ENCODE measurements at regions not wholly inside any gene's neighbourhood (a gene's known extent, or its start where the extent isn't known, plus 50 kb on each side); places are given as distances from the start of the nearest gene placed in this dataset.
A peak's percentile ranks its signal among the peaks of the same experiment; 100 is the strongest.
"Not testable (repeated sequence)": the region's sequence is repeated elsewhere in the genome, so short reads cannot be mapped to it uniquely, and the experiment has no call there.

DNA sequence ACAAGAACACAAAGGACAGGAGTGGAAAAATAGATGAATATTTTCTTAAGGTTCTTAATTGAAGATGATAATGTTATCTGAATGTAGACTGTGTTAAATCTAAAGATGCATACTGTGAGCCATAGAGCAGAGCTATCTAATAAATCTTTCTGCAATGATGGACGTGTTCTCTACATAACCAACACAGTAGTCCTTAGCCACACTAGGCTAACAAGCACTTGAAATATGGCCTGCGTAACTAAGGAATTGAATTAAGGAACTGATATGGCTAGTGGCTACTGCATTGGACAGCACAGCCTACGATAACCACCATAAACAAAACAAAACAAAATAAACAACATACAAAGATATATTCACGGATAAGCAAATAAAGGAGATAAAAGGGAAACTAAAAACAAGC lies 181.3 kb downstream of the LYPLAL1 start:
- no peak for DNase-seq (ENCODE audit: low read depth in 2 of 2)

DNA sequence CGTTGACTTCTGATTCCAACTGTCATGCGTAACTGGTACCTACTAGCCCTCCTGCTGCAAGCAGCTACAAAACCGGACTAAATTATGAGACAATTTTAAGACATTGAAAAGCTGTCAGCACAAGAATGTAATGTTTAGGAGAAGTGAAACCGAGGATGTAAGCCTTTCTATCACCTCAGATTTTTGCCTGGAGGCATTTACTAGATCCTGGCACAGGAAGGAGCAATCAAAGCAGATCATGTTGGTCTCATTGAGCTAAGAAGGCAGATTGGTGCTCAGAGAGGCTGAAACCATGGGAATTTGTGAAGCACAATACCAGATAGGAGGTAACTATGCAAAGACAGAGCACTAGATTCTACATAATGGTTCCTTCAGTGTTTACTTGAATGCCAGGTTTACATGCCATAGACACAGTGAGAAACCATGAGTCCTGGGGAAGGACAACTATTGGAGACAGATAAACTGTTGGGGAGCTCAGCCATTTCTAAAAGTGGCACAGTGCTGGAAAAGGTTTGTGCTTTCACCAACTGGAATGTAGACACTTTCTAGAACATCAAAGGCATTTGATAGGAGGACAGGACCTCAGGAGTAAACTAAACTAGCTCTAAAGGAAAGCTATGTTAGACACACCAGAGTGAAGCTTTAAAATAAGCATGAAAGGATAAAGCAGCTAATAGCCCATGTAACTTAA lies 179.4 kb downstream of the LYPLAL1 start:
- no peak for DNase-seq (ENCODE audit: low read depth in 2 of 2)

DNA sequence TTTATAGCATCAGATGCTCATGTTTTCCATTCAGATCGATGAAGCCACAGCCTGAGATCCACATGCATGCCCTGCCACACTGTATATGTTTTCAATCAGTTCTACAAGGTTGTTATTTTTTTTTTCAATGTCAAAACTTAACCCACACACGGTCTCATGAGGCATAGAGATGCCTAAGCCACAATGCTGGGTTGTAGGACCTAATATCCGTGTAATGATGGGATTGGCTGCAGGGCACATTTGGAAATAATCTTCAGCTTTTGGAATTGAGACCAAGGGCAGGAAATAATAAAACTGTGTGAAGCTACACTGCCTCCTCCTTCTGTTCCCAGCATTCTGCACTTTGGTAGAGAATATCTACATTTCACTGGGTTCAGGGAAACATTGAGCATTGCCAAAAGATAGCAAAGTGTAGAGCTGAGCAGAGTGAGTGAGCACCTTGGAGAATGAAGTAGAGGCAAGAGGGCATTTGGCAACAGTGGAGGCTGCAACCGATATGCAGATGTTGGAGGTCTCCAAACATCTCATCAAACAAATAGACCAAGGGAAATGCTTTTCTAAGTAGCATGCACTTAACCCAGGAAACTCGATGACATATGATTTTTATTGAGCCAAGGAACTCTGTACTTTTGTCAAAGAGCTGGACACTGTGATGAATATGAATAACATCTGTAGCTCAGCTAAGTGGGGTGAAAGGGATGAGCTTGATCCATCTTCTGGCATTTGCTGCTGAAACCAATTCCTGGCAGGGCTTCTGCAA lies 176.7 kb downstream of the LYPLAL1 start:
- DNase-seq (ENCODE audit: low read depth in 2 of 2) = no peak

DNA sequence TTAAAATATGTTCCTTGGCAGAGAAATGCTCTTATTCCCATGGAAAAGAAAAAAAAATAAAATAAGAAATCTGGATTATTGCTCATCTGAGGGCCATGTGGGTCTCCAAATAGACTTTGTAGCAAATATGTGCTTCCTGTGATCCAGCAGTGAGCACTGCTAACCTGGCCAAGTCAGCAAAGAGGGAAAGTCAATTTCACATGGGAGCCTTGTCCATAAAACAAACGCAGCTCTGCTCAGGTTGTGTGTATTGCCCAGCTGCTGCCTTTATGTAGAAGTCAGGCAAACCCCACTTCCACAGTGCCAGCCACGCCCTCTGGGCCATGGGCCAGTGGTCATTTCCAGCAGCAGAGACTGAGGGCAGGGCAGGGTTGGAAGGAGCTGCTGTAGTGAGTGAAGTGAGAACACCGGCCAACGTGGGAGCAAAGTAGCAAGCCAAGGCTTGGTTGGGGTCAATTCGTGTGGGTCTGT lies 174.3 kb downstream of the LYPLAL1 start:
- no peak for DNase-seq (ENCODE audit: low read depth in 2 of 2)

GRCh38 chr1:219347376-219347775 lies 173.7 kb downstream of the LYPLAL1 start:
- DNase-seq (ENCODE audit: low read depth in 2 of 2) = no peak

DNA sequence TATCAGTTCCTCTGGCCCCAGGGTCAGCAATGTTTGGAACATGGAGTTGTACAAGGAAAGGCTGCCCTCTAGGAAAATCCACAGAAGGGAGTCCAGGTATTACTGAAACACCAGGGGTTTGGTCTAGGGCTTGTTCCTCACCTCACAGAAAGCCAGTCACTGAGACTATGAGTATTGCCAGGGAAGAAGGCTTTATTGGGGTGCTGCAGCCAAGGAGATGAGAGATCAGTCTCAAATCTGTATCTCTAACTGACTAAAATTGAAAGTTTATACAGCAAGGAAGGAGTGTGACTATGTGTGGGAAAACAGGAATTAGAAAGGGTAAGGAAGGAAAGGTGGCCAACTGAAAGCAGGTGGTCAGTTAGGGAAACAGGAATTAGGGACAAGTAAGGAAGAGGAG lies 172.3 kb downstream of the LYPLAL1 start:
- no peak for DNase-seq (ENCODE audit: low read depth in 2 of 2)

GRCh38 chr1:219342836-219343235 lies 169.2 kb downstream of the LYPLAL1 start:
- no peak for DNase-seq (ENCODE audit: low read depth in 2 of 2)

DNA sequence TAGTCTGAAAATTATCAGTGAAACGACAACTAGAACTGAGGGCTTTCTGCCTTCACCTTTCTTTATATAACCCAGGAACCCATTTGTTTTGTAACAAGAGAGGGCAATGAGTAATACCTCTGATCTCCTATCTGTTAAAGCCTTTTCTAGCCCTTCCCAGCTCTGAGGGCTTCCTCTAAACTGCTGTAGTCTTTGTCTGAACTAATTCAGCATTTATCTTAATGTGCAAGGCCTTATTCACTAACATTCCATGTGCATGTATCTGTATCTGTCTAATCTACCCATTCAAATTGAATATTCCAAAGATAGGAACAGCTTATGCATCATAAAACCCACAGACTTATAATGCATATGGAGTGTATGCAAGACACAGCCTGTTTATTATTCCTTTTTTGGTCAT lies 167.1 kb downstream of the LYPLAL1 start:
- no peak for DNase-seq (ENCODE audit: low read depth in 2 of 2)

GRCh38 chr1:219339466-219339865 lies 165.8 kb downstream of the LYPLAL1 start:
- DNase-seq (ENCODE audit: low read depth in 2 of 2) = no peak

- DNase-seq (ENCODE audit: low read depth in 2 of 2) = no peak
These were observed 163.9 kb downstream of the LYPLAL1 start for GRCh38 chr1:219337588-219337987.

- no peak for DNase-seq (ENCODE audit: low read depth in 2 of 2)
These were observed 159.9 kb downstream of the LYPLAL1 start for GRCh38 chr1:219333626-219334025.

- DNase-seq (ENCODE audit: low read depth in 2 of 2) = no peak
These were observed 157.7 kb downstream of the LYPLAL1 start for GRCh38 chr1:219331424-219331823.

- no peak for DNase-seq (ENCODE audit: low read depth in 2 of 2)
These were observed 157.0 kb downstream of the LYPLAL1 start for GRCh38 chr1:219330669-219331068.

GRCh38 chr1:219330001-219330400 lies 156.3 kb downstream of the LYPLAL1 start:
- no peak for DNase-seq (ENCODE audit: low read depth in 2 of 2)

GRCh38 chr1:219329578-219329977 lies 155.9 kb downstream of the LYPLAL1 start:
- no peak for DNase-seq (ENCODE audit: low read depth in 2 of 2)

GRCh38 chr1:219326843-219327242 lies 153.2 kb downstream of the LYPLAL1 start:
- no peak for DNase-seq (ENCODE audit: low read depth in 2 of 2)

DNA sequence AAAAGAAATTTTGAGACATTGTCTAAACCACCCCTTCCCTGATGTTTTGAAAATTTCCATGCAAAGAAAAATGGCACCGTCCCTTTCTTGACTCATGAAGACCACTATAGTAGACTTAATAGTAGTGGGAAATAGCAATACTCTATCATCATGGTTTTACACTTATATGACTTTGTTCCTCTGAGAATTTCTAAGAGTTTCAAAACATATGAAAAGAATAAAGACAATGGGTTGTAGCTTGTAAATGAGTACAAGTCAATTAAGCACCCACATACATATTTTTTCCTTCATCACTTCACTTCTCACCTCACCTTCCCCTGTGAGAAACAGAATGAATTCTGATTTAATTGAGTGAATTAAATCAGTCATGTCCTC lies 151.7 kb downstream of the LYPLAL1 start:
- no peak for DNase-seq (ENCODE audit: low read depth in 2 of 2)

- DNase-seq (ENCODE audit: low read depth in 2 of 2) = peak; percentile 0 to 5
These were observed 151.1 kb downstream of the LYPLAL1 start for GRCh38 chr1:219324629-219325367.

- no peak for DNase-seq (ENCODE audit: low read depth in 2 of 2)
These were observed 150.5 kb downstream of the LYPLAL1 start for GRCh38 chr1:219324171-219324570.

- DNase-seq (ENCODE audit: low read depth in 2 of 2) = no peak
These were observed 149.7 kb downstream of the LYPLAL1 start for GRCh38 chr1:219323426-219323825.

GRCh38 chr1:219322766-219323165 lies 149.1 kb downstream of the LYPLAL1 start:
- DNase-seq (ENCODE audit: low read depth in 2 of 2) = no peak

GRCh38 chr1:219320563-219320962 lies 146.9 kb downstream of the LYPLAL1 start:
- DNase-seq (ENCODE audit: low read depth in 2 of 2) = not testable (repeated sequence)

- DNase-seq (ENCODE audit: low read depth in 2 of 2) = no peak
These were observed 145.1 kb downstream of the LYPLAL1 start for GRCh38 chr1:219318826-219319225.

Measured in stimulated activated CD4-positive, alpha-beta T cell treated with anti-CD3 and anti-CD28 coated beads, Interleukin-15, amount 100 ng/mL, for 48 hours (primary cell).